Cardiac muscle cell (in vitro differentiated cells and primary cell): ENCODE measurements at regions not wholly inside any gene's neighbourhood (a gene's known extent, or its start where the extent isn't known, plus 50 kb on each side); places are given as distances from the start of the nearest gene placed in this dataset.

Source experiments
- DNase-seq, 2 donors: peaks; one replicate each; pipeline versions ENCODE4 v3.0.0 to v3.0.0-alpha.2; 2010 to 2017; ENCODE audit warnings: low read depth in 1 of 2, low spot score in 1 of 2
- H3K27ac ChIP-seq: fragments of 200-600 bp; sonication (generic); 2 replicates; pipeline ENCODE4 v1.5.1; 2016
- H3K27me3 ChIP-seq: fragments of 200-600 bp; sonication (generic); 2 replicates; pipeline ENCODE4 v1.6.0; 2016; ENCODE audit warnings: control low read depth
- H3K36me3 ChIP-seq: fragments of 200-600 bp; sonication (generic); 2 replicates; pipeline ENCODE4 v1.5.1; 2016; ENCODE audit warnings: control low read depth
- H3K4me1 ChIP-seq: fragments of 200-600 bp; sonication (generic); 2 replicates; pipeline ENCODE4 v1.8.1; 2017; ENCODE audit warnings: low read depth, mild to moderate bottlenecking, mixed run types
- H3K4me3 ChIP-seq: fragments of 200-600 bp; sonication (generic); 2 replicates; pipeline ENCODE4 v1.5.1; 2016; ENCODE audit warnings: mild to moderate bottlenecking
- H3K9me3 ChIP-seq: fragments of 200-600 bp; sonication (generic); 2 replicates; pipeline ENCODE4 v1.5.1; 2017; ENCODE audit warnings: low read depth, mild to moderate bottlenecking, control low read depth
- CTCF ChIP-seq: IDR thresholded peaks from 2 replicates; pipeline ENCODE4 v1.5.1; 2012; ENCODE audit warnings: low read depth, mild to moderate bottlenecking, low read length

GRCh38 chr14:83734431-83734830 is 1795.5 kb upstream of the FLRT2 start:
- Histone ChIP-seq H3K4me1 (no peaks in the 10 kb centered on the region), H3K9me3 (no peaks in the 10 kb centered on the region), H3K27ac (no peak overlapping the region), H3K36me3 (no peaks in the 10 kb centered on the region), H3K4me3 (no peak overlapping the region), H3K27me3 (no peaks in the 10 kb centered on the region)
- no peak for TF ChIP-seq CTCF
- no peak for DNase-seq

- no peak for DNase-seq
- Histone ChIP-seq H3K36me3 (no peaks in the 10 kb centered on the region), H3K4me3 (no peak overlapping the region), H3K27me3 (no peaks in the 10 kb centered on the region), H3K4me1 (no peaks in the 10 kb centered on the region), H3K27ac (no peak overlapping the region), H3K9me3 (no peaks in the 10 kb centered on the region)
- no peak for TF ChIP-seq CTCF
Observed at GRCh38 chr14:83741269-83741668, 1788.7 kb upstream of the FLRT2 start.

GRCh38 chr14:83744224-83744623 is 1785.7 kb upstream of the FLRT2 start:
- DNase-seq = no peak
- Histone ChIP-seq H3K4me1 (no peaks in the 10 kb centered on the region), H3K27me3 (no peaks in the 10 kb centered on the region), H3K9me3 (no peaks in the 10 kb centered on the region), H3K27ac (no peak overlapping the region), H3K4me3 (no peak overlapping the region), H3K36me3 (no peaks in the 10 kb centered on the region)
- TF ChIP-seq CTCF = no peak

- H3K4me1 ChIP-seq = no peaks in the 10 kb centered on the region
- no peak overlapping the region for H3K4me3 ChIP-seq
- no peak for DNase-seq
- H3K27ac ChIP-seq = no peak overlapping the region
- TF ChIP-seq CTCF = no peak
- H3K27me3 ChIP-seq = no peaks in the 10 kb centered on the region
- H3K36me3 ChIP-seq = no peaks in the 10 kb centered on the region
- H3K9me3 ChIP-seq = no peaks in the 10 kb centered on the region
Observed at GRCh38 chr14:83744891-83745290, 1785.1 kb upstream of the FLRT2 start.

GRCh38 chr14:83746336-83746735 is 1783.6 kb upstream of the FLRT2 start:
- H3K9me3 ChIP-seq = no peaks in the 10 kb centered on the region
- no peaks in the 10 kb centered on the region for H3K27me3 ChIP-seq
- H3K36me3 ChIP-seq = no peaks in the 10 kb centered on the region
- H3K4me1 ChIP-seq = no peaks in the 10 kb centered on the region
- no peak overlapping the region for H3K4me3 ChIP-seq
- DNase-seq = no peak
- H3K27ac ChIP-seq = no peak overlapping the region
- no peak for TF ChIP-seq CTCF

- Histone ChIP-seq H3K4me3 (no peak overlapping the region), H3K27ac (no peak overlapping the region), H3K9me3 (no peaks in the 10 kb centered on the region), H3K4me1 (no peaks in the 10 kb centered on the region), H3K27me3 (no peaks in the 10 kb centered on the region), H3K36me3 (no peaks in the 10 kb centered on the region)
- TF ChIP-seq CTCF = no peak
- DNase-seq = peak in 1 of 2 donors; percentile 40
Observed at GRCh38 chr14:83757916-83758315, 1772.0 kb upstream of the FLRT2 start.
